CD4-positive, alpha-beta T cell treated with Interleukin-21 for 1 hour (primary cell): ENCODE measurements at regions not wholly inside any gene's neighbourhood (a gene's known extent, or its start where the extent isn't known, plus 50 kb on each side); places are given as distances from the start of the nearest gene placed in this dataset.
"Not testable (repeated sequence)": the region's sequence is repeated elsewhere in the genome, so short reads cannot be mapped to it uniquely, and the experiment has no call there.

Source experiments
- DNase-seq: peaks from one replicate; pipeline ENCODE4 v3.0.0-alpha.2; 2020

- no peak for DNase-seq
Measured at GRCh38 chr17:5978496-5978895, 91.7 kb upstream of the WSCD1 start.

- no peak for DNase-seq
Measured at GRCh38 chr17:5980941-5981340, 89.2 kb upstream of the WSCD1 start.

GRCh38 chr17:5986644-5987043 lies 83.5 kb upstream of the WSCD1 start:
- no peak for DNase-seq

GRCh38 chr17:6000426-6000825 lies 69.8 kb upstream of the WSCD1 start:
- no peak for DNase-seq

GRCh38 chr17:6003221-6003620 lies 67.0 kb upstream of the WSCD1 start:
- DNase-seq: not testable (repeated sequence)

GRCh38 chr17:6005939-6006338 lies 64.2 kb upstream of the WSCD1 start:
- DNase-seq: no peak

GRCh38 chr17:6011206-6011605 lies 59.0 kb upstream of the WSCD1 start:
- DNase-seq: no peak

- DNase-seq: no peak
Measured at GRCh38 chr17:6018788-6019187, 51.4 kb upstream of the WSCD1 start.

GRCh38 chr17:6019959-6020358 lies 50.2 kb upstream of the WSCD1 start:
- no peak for DNase-seq

- no peak for DNase-seq
Measured at GRCh38 chr17:6020376-6021010, 49.7 kb upstream of the WSCD1 start.
